SK-N-MC (cell line): ENCODE measurements at regions not wholly inside any gene's neighbourhood (a gene's known extent, or its start where the extent isn't known, plus 50 kb on each side); places are given as distances from the start of the nearest gene placed in this dataset.

Experiments
- EZH2 ChIP-seq: fragments of 200-600 bp; sonication (generic); IDR thresholded peaks from one replicate; pipeline ENCODE4 v1.6.1; 2017; ENCODE audit warnings: antibody characterized with exemption
- FOXP2 ChIP-seq: optimal IDR thresholded peaks from 2 replicates; pipeline ENCODE3; 2011; ENCODE audit warnings: mild to moderate bottlenecking, moderate library complexity; ENCODE audit not compliant: insufficient read depth; ENCODE audit errors: extremely low read length, control extremely low read depth
- POLR2AphosphoS5 ChIP-seq: IDR thresholded peaks from 2 replicates; pipeline ENCODE4 v1.6.1; 2012; ENCODE audit warnings: mild to moderate bottlenecking, low read depth, low read length, borderline replicate concordance

DNA sequence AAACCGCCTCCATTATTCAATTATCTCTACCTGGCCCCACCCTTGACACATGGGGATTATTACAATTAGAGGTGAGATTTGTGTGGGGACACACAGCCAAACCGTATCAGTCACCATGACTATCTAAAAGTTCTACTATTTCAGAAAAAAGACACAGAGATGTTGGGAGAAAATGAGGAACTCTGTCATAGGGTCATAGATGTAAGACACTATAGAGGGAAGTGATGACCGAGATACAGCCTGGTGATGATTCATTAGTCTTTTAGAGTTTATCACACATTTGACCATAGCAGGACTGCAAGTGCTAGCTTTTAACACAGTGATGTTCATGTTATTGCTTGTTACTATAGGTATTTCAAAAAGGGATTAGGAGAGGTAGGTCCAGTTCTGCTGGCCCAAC, 357.0 kb upstream of the AADAT start:
- TF ChIP-seq POLR2AphosphoS5: no peak
- TF ChIP-seq EZH2: no peak
- TF ChIP-seq FOXP2: no peak
